HG03571 (cell line): ENCODE measurements at regions not wholly inside any gene's neighbourhood (a gene's known extent, or its start where the extent isn't known, plus 50 kb on each side); places are given as distances from the start of the nearest gene placed in this dataset.
"Not testable (repeated sequence)": the region's sequence is repeated elsewhere in the genome, so short reads cannot be mapped to it uniquely, and the experiment has no call there.

Experiments
- ATAC-seq: cut with Tn5 transposase; IDR thresholded peaks from one replicate; pipeline ENCODE4 v1.9.1; 2021; ENCODE audit not compliant: unreplicated experiment

- ATAC-seq: peak; percentile 59
Observed at GRCh38 chr6:84581494-84582259, 182.7 kb downstream of the TBX18 start.

DNA sequence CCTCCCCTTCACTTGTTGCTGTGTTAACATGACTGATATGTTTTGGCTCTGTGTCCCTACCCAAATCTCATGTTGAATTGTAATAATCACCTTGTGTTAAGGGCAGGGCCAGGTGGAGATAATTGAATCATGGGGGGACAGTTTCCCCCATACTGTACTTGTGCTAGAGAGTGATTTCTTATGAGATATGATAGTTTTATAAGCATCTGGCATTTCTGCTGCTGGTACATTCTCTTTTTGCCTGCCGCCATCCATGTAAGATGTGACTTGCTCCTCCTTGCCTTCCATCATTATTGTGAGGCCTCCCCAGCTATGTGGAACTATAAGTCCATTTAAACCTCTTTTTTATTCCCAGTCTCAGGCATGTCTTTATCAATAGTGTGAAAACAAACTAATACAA lies 185.0 kb downstream of the TBX18 start:
- no peak for ATAC-seq

DNA sequence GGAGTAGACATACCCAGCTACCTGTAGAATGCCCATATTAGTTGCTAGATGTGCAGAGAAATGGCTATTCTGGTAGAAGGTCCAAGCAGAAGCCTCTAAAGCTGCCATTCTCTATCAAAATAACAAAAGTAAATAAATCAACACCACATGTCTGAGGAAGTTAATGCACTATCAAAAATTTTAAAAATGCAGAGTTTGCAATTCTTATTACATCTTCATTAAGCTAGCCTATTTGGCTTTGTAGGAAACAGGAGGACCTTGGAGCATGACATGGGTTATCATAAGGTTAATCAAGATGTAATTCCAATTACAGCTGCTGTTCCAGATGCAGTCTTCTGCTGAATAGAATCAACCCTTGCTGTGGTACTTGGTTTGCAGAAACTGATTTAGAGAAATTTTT lies 188.4 kb downstream of the TBX18 start:
- no peak for ATAC-seq

- ATAC-seq: peak; percentile 98
Observed at GRCh38 chr6:84575264-84575663, 189.1 kb downstream of the TBX18 start.

- no peak for ATAC-seq
Observed at GRCh38 chr6:84569882-84570281, 194.5 kb downstream of the TBX18 start.

DNA sequence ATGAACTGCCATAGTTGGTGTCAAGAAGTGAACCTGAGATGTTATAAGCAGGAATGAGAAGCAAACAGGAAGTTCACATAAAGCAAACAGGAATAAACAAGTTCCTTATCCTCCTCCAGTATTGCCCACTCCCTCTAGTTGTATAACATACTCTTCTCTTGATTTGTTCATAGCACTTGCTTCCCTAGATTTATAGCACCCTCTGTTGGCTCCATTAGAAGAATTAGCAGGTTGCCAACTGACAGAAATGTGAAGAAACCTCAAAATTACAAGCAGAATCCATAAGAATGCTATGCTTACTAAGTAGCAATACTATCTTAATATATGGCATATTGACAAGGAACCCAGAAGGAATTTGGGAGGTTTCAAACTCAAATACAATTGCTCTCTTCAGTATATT lies 195.4 kb downstream of the TBX18 start:
- no peak for ATAC-seq

GRCh38 chr6:84565718-84566117 lies 198.7 kb downstream of the TBX18 start:
- not testable (repeated sequence) for ATAC-seq

DNA sequence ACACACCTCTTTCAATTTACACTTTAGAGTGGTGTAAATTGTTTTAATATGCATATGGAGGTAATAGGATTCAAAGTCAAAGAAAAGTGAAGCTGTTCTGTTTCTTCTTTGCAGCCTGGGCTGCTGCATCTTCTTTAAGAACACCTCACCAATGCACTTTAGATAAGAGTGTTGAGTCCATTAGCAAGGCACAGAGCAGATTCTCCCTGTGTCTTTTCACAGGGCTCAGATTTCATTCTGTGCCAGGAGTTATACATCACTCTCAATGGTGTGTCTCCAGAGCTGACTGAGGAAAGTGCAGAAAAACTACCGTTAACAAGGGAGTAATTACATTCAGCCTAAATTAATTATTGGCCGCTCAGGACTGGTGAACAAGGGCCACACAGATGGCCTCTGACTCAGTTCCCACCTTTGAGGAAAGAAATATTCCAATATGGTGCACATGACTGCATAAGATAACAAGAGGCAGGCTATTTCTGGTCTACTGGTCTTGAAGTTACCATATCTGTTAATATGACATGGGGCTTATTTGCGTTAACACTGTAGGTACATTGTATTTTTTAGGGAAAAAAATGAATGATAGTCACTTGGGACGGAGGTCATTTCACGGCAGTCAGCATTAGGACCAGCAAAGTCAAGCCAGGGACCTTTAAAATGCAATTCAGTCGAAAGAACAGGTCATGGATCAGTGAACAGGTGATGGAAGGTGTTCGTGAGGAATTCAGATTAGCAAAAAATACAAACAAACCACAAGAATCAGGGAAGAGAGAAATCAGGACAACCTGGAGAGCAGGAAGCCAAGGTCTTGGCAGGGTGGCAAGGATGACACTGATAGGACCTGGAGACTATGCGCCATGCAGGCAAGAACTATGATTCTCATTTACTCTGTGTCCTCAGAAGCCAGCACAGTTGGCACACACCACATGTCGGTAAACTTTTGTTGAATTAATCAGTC lies 203.7 kb downstream of the TBX18 start:
- no peak for ATAC-seq

- no peak for ATAC-seq
Observed at GRCh38 chr6:84556541-84557335, 207.7 kb downstream of the TBX18 start.

- ATAC-seq: no peak
Observed at GRCh38 chr6:84554706-84555105, 209.7 kb downstream of the TBX18 start.

- no peak for ATAC-seq
Observed at GRCh38 chr6:84554074-84554473, 210.3 kb downstream of the TBX18 start.

DNA sequence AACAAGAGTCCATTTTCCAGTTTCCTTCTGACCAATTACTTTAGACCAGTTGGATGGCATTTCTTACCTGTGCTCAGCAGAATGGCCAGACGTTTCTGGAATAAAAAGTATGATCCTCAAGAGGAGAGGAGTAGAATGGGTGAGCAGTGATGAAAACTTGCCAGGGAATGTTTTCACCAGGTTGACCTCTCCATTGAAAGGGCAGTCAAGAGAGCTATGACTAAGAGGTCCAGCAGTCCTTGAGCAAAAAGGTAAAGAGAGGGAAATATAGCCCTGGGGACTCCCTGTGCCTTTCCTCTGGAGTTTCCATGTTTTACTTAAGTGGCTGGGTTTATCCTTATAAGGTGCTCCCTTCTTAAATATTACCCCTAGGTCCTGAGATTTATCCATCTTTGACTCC lies 210.9 kb downstream of the TBX18 start:
- ATAC-seq: no peak

GRCh38 chr6:84551797-84552196 lies 212.6 kb downstream of the TBX18 start:
- ATAC-seq: no peak

GRCh38 chr6:84549917-84550316 lies 214.5 kb downstream of the TBX18 start:
- no peak for ATAC-seq

DNA sequence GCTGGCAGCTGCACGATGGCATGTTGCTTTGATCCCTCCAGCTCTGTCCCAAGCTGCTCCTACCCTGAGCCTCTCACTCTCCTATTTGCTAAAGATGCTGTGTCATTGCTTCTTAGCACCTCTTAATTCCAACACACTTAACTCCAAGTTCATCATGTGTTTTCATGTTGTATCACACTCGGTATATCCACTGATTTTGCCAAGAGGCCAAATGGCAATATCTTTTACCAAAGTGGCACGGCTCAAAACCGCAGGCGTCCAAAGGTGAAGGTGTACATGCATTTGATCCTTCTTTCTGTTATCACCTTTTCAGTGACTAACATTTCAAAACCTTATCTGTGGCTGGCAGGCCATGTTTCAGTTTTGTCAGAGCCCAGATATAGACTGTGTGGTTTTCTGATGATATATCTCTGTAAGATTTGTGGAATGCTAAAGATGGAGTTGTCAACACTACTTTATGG lies 217.0 kb downstream of the TBX18 start:
- ATAC-seq: no peak

- ATAC-seq: no peak
Observed at GRCh38 chr6:84546427-84546914, 217.9 kb downstream of the TBX18 start.

DNA sequence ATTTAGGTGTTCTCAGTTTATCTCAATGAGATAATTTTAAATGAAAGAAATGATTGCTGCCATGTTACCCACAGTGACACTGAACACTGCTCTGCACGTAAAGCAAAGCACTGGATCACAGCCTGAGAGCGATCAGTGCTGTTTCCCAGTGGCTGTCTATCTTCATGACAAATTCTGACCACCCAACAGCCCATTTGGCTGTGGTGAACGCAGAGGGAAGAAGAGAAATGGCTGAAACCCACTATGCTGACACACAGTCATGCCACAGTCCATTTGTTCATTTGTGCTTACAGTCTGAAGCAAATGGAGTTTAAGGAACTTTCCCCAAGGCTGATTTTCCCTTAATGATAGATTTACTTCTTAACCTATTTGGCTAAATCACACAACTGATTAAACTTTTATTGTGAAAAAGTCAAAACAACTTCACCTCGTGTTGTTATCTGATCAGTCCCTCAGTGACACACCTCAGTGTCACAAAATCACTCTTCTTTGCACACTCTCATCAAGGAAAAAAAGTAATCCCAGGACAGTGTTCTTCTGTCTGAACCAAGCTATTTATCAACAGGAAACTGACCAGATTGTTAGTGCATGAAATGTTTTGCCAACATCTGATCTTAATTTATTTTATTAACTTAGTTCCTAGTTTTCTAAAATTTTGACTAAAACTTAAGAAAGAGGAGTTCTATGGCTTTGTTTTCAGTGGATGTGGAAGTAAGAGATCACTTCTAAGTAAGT lies 225.1 kb downstream of the TBX18 start:
- ATAC-seq: no peak

DNA sequence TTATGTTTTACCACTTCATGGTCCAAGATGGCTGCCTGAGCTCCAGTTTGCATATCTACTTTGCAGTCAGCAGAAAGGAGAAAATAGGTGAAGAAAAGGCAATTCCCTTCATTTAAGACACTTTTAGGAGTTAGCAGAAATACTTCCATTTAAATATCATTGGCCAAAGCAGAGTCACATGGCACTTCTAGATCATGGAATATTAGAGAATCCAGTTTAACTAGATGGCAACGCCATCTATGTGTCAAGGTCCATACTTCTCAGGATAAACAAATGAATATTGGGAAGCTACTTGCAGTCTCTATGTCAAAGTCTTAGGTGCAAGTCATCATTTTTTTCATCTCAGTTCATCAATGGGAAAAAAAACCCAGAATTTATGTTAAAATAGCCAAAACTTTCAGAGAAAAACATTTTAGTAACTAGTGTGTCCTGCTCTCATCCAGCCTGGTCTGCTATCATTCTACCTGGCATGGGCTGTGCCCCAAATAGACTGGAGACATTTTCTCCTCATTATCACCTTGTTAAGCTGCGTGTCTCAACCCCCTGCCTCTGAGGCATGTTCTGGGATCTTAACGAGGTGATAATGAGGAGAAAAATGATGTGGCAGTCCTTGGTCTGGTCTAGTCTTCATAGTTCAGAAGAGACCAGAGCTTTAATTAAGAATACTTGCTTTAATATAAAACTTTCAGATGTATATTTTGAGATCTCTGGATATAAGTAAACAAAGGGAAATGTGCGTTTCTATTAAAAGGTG lies 227.3 kb downstream of the TBX18 start:
- no peak for ATAC-seq

DNA sequence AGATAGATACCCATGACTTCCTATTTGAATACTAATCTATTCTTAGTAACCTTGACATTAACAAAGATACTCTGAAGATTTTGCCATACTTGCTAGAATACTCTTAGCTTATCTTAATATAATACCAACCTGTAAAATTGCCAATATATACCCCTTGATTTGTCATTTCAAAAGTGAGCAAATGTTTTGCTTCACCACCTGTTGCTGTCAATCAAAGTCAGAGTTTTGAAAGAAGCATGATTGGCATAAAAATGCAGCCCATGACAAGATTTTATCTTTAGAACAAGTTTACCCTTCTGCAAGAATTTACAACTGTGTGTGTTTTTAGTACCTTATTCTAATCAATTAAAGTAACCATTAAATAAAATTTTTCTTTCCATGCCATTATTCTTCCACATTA lies 236.2 kb downstream of the TBX18 start:
- ATAC-seq: no peak

GRCh38 chr6:84526631-84527030 lies 237.8 kb downstream of the TBX18 start:
- ATAC-seq: no peak
